Vagina (tissue), 2 donors: ENCODE measurements at regions not wholly inside any gene's neighbourhood (a gene's known extent, or its start where the extent isn't known, plus 50 kb on each side); places are given as distances from the start of the nearest gene placed in this dataset.
"Not testable (repeated sequence)": the region's sequence is repeated elsewhere in the genome, so short reads cannot be mapped to it uniquely, and the experiment has no call there.

Experiments used
- DNase-seq, 2 donors: peaks; one replicate each; pipeline ENCODE4 v3.0.0-alpha.2; 2017; ENCODE audit errors: extremely low spot score in 2 of 2
- H3K27ac ChIP-seq: fragments of 200-600 bp; sonication (generic); one replicate; pipeline ENCODE4 v1.5.1; 2019
- H3K27me3 ChIP-seq: fragments of 200-600 bp; sonication (generic); one replicate; pipeline ENCODE4 v1.5.1; 2019
- H3K36me3 ChIP-seq, 2 donors: fragments of 200-600 bp; sonication (generic); one replicate each; pipeline ENCODE4 v1.5.1; 2017 to 2019
- H3K4me1 ChIP-seq: fragments of 200-600 bp; sonication (generic); one replicate; pipeline ENCODE4 v1.5.1; 2019
- H3K4me3 ChIP-seq, 2 donors: fragments of 200-600 bp; sonication (generic); 1 replicate in 1 of 2; 2 replicates in 1 of 2; pipeline ENCODE4 v1.5.1; 2016 to 2019
- H3K9me3 ChIP-seq: fragments of 200-600 bp; sonication (generic); one replicate; pipeline ENCODE4 v1.5.1; 2019
- CTCF ChIP-seq, 3 experiments: fragments of 450-650 bp in 2 of 3; fragments of 200-600 bp in 1 of 3; sonication (generic) in 1 of 3; IDR thresholded peaks; one replicate each; pipeline ENCODE4 v1.5.1; 2017 to 2019; ENCODE audit warnings: antibody characterized with exemption in 3 of 3, mild to moderate bottlenecking in 2 of 3, moderate library complexity in 2 of 3
- POLR2A ChIP-seq, 2 donors: fragments of 450-650 bp; IDR thresholded peaks; one replicate each; pipeline ENCODE4 v1.6.1; 2017; ENCODE audit warnings: antibody characterized with exemption in 2 of 2, mild to moderate bottlenecking in 2 of 2, moderate library complexity in 2 of 2
- POLR2AphosphoS5 ChIP-seq, 2 donors: sonication (generic); formaldehyde crosslinking; IDR thresholded peaks; one replicate each; pipeline ENCODE4 v1.9.0; 2017; ENCODE audit warnings: antibody characterized with exemption in 2 of 2, mild to moderate bottlenecking in 2 of 2, low read depth in 1 of 2; ENCODE audit not compliant: insufficient read depth in 1 of 2
- intact Hi-C: fragments of 100-400 bp; cut with DNase I; formaldehyde crosslinking; loops from one replicate; pipeline ENCODE4 v1.15.1; 2023

DNA sequence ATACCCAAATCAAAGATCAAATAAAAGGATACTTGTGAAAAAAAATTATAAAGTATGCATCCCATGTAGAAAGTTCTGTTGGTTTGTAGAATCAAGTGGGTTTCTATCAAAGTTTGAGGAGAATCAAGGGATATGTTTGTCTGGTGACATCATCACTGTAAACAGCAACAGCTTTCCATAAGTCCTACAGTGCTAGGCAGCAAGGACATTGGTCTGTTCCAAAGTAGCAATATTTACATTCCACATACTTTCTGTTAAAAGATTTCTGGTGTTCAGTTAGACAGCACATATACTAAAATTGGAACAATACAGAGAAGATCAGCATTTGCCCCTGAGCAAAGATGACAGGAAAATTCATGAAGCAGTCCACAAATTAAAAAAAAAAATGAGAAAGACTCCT lies 683.9 kb downstream of the XPNPEP1 start:
- H3K9me3 ChIP-seq: no peaks in the 10 kb centered on the region
- DNase-seq: no peak
- no peaks in the 10 kb centered on the region for H3K36me3 ChIP-seq
- no peaks in the 10 kb centered on the region for H3K27me3 ChIP-seq
- no peak overlapping the region for H3K4me3 ChIP-seq
- H3K4me1 ChIP-seq: no peaks in the 10 kb centered on the region
- no peak overlapping the region for H3K27ac ChIP-seq
- intact Hi-C loops: no loop called here
- no peak for TF ChIP-seq POLR2AphosphoS5 (IDR thresholded peaks at IDR 0.05; ENCODE audit: insufficient read depth in 1 of 2, low read depth in 1 of 2)
- no peak for TF ChIP-seq CTCF (IDR thresholded peaks at IDR 0.05)
- no peak for TF ChIP-seq POLR2A (IDR thresholded peaks at IDR 0.05)

GRCh38 chr10:109237682-109238081 lies 685.6 kb downstream of the XPNPEP1 start:
- DNase-seq: no peak

GRCh38 chr10:109237050-109237449 lies 686.3 kb downstream of the XPNPEP1 start:
- Histone ChIP-seq H3K4me1 (no peaks in the 10 kb centered on the region), H3K9me3 (no peaks in the 10 kb centered on the region), H3K36me3 (no peaks in the 10 kb centered on the region), H3K27ac (no peak overlapping the region), H3K27me3 (no peaks in the 10 kb centered on the region), H3K4me3 (no peak overlapping the region)
- no peak for DNase-seq
- TF ChIP-seq CTCF (IDR thresholded peaks at IDR 0.05) (no peak), POLR2AphosphoS5 (IDR thresholded peaks at IDR 0.05; ENCODE audit: insufficient read depth in 1 of 2, low read depth in 1 of 2) (no peak), POLR2A (IDR thresholded peaks at IDR 0.05) (no peak)
- intact Hi-C loops: no loop called here

More at GRCh38 chr10:109237682-109238081, 685.6 kb downstream of the XPNPEP1 start:
- no peak for TF ChIP-seq POLR2A (IDR thresholded peaks at IDR 0.05)
- TF ChIP-seq POLR2AphosphoS5 (IDR thresholded peaks at IDR 0.05; ENCODE audit: insufficient read depth in 1 of 2, low read depth in 1 of 2): no peak
- TF ChIP-seq CTCF (IDR thresholded peaks at IDR 0.05): no peak
- Histone ChIP-seq H3K4me3 (no peak overlapping the region), H3K36me3 (no peaks in the 10 kb centered on the region), H3K27ac (no peak overlapping the region), H3K4me1 (no peaks in the 10 kb centered on the region), H3K27me3 (no peaks in the 10 kb centered on the region), H3K9me3 (no peaks in the 10 kb centered on the region)
- intact Hi-C loops: no loop called here

DNA sequence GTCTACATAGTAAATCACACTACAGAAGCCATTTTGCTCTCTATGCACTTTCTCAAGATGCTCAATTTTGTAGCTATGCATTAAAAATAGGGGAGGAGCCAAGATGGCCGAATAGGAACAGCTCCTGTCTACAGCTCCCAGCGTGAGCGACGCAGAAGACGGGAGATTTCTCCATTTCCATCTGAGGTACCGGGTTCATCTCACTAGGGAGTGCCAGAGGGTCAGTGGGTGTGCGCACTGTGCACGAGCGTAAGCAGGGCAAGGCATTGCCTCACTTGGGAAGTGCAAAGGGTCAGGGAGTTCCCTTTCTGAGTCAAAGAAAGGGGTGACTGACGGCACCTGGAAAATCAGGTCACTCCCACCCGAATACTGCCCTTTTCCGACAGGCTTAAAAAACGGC lies 699.8 kb downstream of the XPNPEP1 start:
- H3K4me1 ChIP-seq, H3K27me3 ChIP-seq, DNase-seq, H3K4me3 ChIP-seq, intact Hi-C loops, H3K27ac ChIP-seq, H3K9me3 ChIP-seq, H3K36me3 ChIP-seq: not testable (repeated sequence)

DNA sequence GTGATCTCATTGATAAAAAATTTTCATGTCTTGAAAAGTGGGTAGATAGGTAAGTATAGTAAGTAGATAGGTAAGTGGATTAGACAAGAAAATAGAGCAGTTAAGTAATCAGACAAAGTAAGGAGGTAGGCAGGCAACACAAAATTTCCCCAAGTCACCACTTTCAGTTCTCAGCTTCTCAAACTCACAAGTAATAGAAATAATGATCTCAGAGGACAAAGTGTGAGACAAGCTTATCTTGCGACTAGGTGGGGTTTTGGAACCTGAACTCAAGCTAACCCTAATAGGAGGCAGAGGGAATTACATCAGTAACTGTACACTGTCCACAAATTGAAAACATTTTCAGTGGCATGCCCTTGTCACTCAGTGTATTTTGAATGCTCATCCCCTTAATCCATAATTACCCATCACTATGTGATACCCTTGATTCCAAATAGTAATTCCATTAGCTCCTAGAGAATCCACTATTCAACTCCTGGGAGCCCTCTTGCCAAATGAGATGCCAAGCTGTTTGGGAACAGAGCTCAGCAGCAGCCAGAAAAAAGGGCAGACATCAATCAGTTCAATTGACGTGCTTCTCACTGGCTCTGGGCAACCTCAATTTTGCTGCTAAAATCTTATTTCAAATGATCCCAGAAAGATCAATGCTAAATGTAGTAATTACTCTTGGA lies 703.2 kb downstream of the XPNPEP1 start:
- H3K9me3 ChIP-seq: no peaks in the 10 kb centered on the region
- no peak for DNase-seq
- H3K36me3 ChIP-seq: no peaks in the 10 kb centered on the region
- no peaks in the 10 kb centered on the region for H3K4me1 ChIP-seq
- intact Hi-C loops: no loop called here
- H3K27me3 ChIP-seq: no peaks in the 10 kb centered on the region
- no peak for TF ChIP-seq POLR2A (IDR thresholded peaks at IDR 0.05)
- no peak for TF ChIP-seq POLR2AphosphoS5 (IDR thresholded peaks at IDR 0.05; ENCODE audit: insufficient read depth in 1 of 2, low read depth in 1 of 2)
- TF ChIP-seq CTCF (IDR thresholded peaks at IDR 0.05): no peak
- no peak overlapping the region for H3K4me3 ChIP-seq
- H3K27ac ChIP-seq: no peak overlapping the region
